Retinal pigment epithelial cell (primary cell): ENCODE measurements at regions not wholly inside any gene's neighbourhood (a gene's known extent, or its start where the extent isn't known, plus 50 kb on each side); places are given as distances from the start of the nearest gene placed in this dataset.

Source experiments
- DNase-seq: peaks from one replicate; pipeline ENCODE4 v3.0.0-alpha.2; 2010; ENCODE audit warnings: low read depth
- H3K4me3 ChIP-seq: 2 replicates; pipeline ENCODE4 v1.5.1; 2011; ENCODE audit warnings: mild to moderate bottlenecking, low read length, control low read depth, moderate library complexity
- TF ChIP-seq, protein P1 (sequence below): conservative IDR thresholded peaks from 2 replicates; pipeline ENCODE4 v1.5.1; 2011; ENCODE audit warnings: low read depth, low read length, control low read depth, inconsistent platforms

DNA sequence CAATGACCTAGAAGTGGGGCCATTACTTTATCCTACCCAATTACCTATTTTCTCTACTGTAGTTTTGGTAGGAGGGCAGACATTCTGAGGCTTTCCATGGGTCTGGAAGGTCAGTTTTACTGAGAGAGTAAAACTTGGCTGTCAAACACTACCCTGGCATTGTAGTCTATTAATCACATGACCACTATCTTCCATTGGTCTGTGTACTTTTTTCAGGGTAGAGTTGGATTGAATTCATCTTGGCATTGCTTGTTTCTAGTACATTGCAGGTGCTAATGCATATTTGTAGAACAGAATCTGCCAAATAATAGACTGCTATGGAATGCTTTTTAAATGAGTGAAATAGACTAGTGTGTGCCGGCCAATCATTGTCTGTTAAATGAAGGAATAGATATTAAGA is 271.9 kb downstream of the STIM2 start:
- DNase-seq = no peak
- no peak overlapping the region for H3K4me3 ChIP-seq
- TF ChIP-seq, protein P1, sequence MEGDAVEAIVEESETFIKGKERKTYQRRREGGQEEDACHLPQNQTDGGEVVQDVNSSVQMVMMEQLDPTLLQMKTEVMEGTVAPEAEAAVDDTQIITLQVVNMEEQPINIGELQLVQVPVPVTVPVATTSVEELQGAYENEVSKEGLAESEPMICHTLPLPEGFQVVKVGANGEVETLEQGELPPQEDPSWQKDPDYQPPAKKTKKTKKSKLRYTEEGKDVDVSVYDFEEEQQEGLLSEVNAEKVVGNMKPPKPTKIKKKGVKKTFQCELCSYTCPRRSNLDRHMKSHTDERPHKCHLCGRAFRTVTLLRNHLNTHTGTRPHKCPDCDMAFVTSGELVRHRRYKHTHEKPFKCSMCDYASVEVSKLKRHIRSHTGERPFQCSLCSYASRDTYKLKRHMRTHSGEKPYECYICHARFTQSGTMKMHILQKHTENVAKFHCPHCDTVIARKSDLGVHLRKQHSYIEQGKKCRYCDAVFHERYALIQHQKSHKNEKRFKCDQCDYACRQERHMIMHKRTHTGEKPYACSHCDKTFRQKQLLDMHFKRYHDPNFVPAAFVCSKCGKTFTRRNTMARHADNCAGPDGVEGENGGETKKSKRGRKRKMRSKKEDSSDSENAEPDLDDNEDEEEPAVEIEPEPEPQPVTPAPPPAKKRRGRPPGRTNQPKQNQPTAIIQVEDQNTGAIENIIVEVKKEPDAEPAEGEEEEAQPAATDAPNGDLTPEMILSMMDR = no peak

DNA sequence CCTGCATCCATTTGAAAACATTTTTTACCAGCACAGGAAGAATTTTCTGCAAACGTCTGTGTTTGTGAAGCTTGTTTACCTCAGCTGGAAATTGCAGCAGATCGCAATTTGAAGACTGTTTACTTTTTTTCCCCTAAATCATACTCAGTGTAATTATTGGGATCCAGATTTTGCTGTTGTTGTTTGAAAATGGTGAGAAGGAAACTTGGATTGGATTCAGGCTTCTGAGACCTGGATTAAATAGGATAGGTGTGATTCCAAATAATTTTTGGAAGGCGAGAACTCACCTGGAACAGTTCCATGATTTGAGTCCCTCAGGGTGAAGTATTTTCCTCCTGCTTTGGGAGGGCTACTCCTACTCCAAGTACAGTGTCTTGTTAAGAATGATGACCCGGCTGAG is 279.8 kb downstream of the STIM2 start:
- no peak overlapping the region for H3K4me3 ChIP-seq
- DNase-seq = no peak
- TF ChIP-seq, protein P1 = no peak

DNA sequence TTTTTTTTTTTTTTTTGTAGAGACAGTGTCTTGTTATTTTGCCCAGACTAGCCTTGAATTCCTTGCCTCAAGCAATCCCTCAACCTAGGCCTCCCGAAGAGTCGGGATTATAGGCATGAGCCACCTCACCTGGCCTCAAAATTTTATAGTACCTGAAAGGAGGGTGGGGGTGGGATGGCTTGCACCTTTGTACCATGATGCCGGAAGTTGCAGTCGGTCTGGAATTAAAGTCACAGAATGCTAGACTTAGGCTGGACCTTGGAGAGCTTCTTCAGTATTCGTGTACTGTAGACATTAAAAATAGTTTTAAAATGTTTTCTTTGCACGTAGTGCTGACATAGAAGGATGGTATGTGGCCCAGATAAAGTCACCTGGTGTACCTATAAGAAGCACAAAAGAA is 280.9 kb downstream of the STIM2 start:
- H3K4me3 ChIP-seq = no peak overlapping the region
- no peak for DNase-seq
- TF ChIP-seq, protein P1 = no peak

DNA sequence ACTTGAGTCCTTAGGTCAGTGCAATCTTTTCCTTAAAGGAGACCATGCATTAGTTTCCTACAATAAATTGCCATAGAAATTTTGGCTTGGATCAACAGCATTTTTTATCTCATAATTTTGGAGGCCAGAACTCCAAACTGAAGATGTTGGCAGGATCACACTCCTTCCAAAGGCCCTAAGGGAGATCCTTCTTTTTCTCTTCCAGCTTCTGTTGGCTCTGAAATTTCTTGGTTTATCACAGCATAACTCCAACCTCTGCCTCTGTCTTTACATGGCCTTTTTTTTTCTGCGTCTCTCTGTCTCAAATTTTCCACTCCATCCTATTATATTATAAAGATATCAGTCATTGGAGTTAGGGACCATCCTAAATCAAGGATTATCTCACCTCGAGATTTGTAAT is 282.2 kb downstream of the STIM2 start:
- DNase-seq = no peak
- H3K4me3 ChIP-seq = no peak overlapping the region
- TF ChIP-seq, protein P1 = no peak

DNA sequence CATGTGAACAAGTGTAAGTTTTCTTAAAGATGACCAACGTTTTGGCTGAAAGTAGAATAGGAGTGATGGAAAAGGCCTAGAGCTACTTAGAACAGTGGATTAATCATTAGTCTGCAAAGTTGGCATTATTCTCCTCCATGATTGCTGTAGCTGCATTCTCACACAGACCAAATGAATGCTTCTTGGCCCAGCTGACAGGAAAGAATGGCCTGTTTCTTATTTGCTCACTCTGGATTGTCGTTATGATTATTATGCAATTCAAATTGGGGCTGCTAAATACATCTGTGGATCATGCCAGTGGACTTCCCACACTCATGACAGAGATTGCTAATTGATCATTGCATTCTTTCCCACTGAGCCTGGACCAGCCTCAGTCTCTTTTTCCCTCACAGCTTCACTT is 285.0 kb downstream of the STIM2 start:
- TF ChIP-seq, protein P1 = no peak
- H3K4me3 ChIP-seq = no peak overlapping the region
- no peak for DNase-seq

DNA sequence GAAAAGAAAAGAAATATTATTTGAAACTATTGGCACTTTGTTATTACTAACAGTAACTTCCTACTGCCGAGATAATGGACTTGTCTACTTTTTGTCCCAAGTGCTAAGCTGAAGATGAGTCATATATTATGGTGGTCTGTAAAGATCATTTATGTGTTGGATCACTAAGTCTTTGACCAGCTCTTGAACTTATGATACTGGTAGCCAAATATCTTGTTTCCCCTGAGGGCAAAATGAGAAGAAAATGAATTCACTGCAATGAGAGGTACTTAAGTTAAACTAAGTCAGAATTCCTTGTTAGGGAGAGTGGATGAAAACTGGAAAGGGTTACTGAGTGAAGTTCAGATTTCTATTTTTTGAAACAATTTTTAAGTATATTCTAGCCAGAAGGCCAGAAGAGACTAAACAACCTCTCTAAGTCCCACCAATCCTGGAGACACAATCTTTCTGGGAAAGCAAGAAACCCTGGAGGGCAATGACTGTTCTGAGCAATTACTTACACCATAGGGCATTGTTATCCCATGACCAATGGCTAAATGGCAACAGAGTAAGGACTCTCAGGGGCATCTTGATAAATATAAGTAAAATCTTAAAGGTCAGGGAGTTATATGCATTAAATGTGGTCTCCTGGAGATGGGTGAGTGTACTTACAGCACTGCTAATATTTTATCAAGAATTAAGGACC is 287.7 kb downstream of the STIM2 start:
- TF ChIP-seq, protein P1 = no peak
- no peak for DNase-seq
- no peak overlapping the region for H3K4me3 ChIP-seq

DNA sequence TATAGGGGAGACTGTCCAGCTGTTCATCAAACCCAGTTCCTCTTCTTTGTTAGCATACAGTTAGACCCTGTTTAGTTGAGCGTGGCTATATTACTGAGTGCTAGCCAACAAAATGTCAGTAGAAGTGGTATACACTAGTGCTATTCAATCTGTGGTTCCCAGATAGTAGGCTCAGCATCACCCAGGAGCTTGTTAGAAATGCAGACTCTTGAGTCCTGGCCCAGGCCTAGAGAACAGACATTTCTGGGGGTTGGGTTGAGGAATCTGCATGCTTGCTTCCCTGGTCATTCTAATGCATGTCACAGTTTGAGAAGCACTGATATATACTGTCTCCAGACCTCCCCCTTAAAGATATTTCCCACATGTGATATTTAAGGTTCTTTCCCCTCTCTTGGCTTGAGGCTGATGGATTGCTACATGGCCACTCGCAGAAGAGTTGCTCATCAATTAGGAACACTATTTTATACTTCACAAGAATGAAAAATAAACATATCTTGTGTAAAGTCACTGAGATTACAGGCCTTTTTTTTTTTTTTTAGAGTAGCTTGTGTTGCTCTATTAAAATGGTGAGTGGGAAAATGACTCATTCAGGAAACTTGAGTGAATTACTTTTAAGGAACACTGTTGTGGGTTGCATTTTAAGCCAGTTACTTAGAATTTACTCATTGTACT is 289.0 kb downstream of the STIM2 start:
- no peak overlapping the region for H3K4me3 ChIP-seq
- DNase-seq = no peak
- TF ChIP-seq, protein P1 = no peak
